ENCODE measurements at regions not wholly inside any gene's neighbourhood (a gene's known extent, or its start where the extent isn't known, plus 50 kb on each side); places are given as distances from the start of the nearest gene placed in this dataset.

DNA sequence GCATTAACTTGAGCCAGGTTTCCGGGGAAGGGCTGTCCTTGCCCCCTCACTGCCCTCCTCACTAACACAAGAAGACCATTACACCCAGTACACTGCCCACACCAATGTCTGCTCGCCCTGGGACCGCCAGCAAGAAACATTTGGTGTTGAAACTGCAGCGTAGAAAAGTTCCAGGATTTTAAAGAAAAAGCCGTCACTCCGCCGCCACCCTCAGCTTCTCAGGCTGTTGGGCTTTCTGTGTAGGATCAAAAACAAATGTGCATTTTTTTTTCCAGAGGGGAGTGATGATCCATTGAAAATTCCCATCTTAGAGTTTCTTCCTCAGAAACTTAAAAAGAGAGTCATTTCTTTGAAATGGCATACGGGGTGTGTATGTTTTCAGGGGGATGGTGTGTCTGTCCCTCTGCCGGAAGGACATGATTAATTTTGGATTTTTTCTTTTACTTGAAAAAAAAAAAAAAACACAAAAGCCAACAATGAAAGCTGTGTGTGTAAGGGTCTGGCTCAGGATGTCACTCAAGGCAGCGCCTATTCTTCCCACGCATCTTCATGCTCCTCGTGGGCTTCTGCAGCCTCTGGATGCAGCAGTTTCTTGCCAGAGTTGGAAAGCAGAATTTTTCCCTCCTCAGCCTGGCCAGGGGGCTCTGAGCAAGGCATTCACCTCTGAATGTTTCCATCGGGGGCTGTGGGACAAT is 184.9 kb downstream of the GLI2 start:
- Mint-ChIP-seq H3K36me3 (ENCODE audit: low read depth) (no peaks in the 10 kb centered on the region), H3K9me3 (ENCODE audit: insufficient read depth) (no peaks in the 10 kb centered on the region), H3K27ac (no peak overlapping the region), H3K4me1 (ENCODE audit: low read depth) (no peaks in the 10 kb centered on the region), H3K27me3 (ENCODE audit: low read depth) (no peaks in the 10 kb centered on the region), H3K4me3 (no peak overlapping the region)
- ChIA-PET POLR2A (no interaction called here), CTCF (interaction anchor here (0.7 kb wide), 1 partner anchor 1552 kb away, joined by 3 read pairs; no protein-coding TSS in a partner anchor)
- DNase-seq: no peak
- ATAC-seq: no peak

DNA sequence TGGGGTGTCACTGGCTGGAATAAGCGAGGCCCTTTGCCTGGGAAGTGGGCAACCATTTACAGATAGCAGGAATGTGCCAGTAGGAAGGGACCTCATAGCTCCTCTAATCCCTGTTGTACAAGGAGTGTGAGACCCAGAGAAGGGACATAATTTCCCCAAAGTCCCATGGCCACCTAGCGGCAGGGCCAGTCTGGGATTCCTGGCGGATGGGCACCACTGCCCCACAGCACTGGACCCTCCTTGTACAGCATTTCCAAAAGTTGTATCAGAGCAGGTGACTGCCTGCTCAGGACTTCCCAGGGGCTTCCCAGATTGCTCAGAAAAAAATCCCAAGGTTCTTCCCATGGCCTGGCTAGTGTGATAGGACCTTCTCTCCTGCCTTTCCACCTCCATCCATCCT is 185.8 kb downstream of the GLI2 start:
- Mint-ChIP-seq H3K4me1 (ENCODE audit: low read depth) (no peaks in the 10 kb centered on the region), H3K4me3 (no peak overlapping the region), H3K27me3 (ENCODE audit: low read depth) (no peaks in the 10 kb centered on the region), H3K36me3 (ENCODE audit: low read depth) (no peaks in the 10 kb centered on the region), H3K27ac (no peak overlapping the region), H3K9me3 (ENCODE audit: insufficient read depth) (no peaks in the 10 kb centered on the region)
- ChIA-PET CTCF (no interaction called here), POLR2A (no interaction called here)
- ATAC-seq: no peak
- no peak for DNase-seq

DNA sequence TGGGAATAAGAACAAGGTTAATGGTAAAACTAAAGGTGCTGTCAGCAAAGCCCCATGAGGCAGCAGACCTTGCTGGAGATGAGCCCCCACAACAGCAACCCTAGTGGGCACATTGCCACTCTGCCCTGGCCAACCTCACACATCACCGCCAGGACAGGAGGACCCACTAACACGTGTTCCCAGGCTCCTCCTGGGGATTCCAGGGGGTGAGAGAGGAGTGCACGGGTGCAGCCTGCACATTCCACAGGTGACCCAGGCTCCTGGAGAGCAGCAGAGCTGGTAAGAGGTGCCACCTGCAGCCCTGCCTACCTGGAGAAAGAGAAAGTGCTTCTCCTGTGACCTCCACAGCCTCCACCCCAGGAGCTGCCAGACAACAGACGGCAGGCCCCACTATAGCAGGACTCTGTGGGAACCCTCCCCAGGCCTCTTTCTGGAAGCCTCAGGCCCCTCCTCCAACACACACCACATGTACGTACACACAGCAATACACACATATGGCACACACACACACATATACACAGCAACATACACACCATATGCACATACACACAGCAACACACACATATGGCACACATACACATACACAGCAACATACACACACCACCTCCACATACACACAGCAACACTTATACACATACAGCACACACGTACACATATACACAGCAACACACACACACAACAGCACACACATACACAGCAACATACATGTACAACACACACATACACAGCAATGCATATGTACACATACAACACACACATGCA is 187.1 kb downstream of the GLI2 start:
- ChIA-PET POLR2A (no interaction called here), CTCF (no interaction called here)
- Mint-ChIP-seq H3K4me1 (ENCODE audit: low read depth) (no peaks in the 10 kb centered on the region), H3K36me3 (ENCODE audit: low read depth) (no peaks in the 10 kb centered on the region), H3K4me3 (no peak overlapping the region), H3K27ac (no peak overlapping the region), H3K9me3 (ENCODE audit: insufficient read depth) (no peaks in the 10 kb centered on the region), H3K27me3 (ENCODE audit: low read depth) (no peaks in the 10 kb centered on the region)
- ATAC-seq: no peak
- no peak for DNase-seq

DNA sequence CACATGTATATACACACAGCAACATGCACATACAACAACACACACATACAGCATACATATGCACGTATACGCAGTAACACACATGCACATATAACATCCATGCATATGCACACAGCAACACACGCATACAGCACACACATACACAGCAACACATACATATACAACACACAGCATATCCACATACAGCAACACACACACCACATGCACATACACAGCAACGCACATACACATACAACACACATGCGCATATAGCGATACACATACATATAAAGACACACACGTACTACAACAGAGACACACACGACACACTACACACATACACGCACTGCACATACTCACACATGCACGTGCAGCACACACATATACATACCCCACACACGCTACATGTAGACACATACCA is 187.8 kb downstream of the GLI2 start:
- no peaks in the 10 kb centered on the region for H3K4me1 Mint-ChIP-seq (ENCODE audit: low read depth)
- no peaks in the 10 kb centered on the region for H3K36me3 Mint-ChIP-seq (ENCODE audit: low read depth)
- ChIA-PET CTCF (no interaction called here), POLR2A (no interaction called here)
- DNase-seq (no peak), ATAC-seq (no peak)
- H3K9me3 Mint-ChIP-seq (ENCODE audit: insufficient read depth): no peaks in the 10 kb centered on the region
- H3K27ac Mint-ChIP-seq: no peak overlapping the region
- no peak overlapping the region for H3K4me3 Mint-ChIP-seq
- no peaks in the 10 kb centered on the region for H3K27me3 Mint-ChIP-seq (ENCODE audit: low read depth)

DNA sequence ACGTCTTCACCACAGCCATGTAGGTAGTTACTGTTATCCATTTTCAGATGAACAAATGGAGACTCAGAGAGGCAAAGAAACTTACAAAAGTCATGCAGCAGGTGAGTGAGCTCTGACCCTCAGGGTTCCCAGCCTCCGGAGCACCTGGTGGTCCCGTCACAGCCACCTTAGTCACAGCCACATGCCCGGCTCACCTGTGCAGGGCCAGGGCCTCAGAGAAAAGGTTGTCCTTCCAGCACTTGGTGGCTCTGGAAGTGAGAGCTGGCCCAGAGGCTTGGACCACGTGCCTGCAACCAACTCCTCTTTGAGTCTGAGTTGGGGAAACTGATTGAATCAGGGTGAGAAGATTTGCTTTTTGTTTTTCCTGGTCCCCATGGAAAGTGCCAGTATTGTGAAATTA is 189.3 kb downstream of the GLI2 start:
- ATAC-seq (no peak), DNase-seq (no peak)
- CTCF ChIA-PET: no interaction called here
- Mint-ChIP-seq H3K9me3 (ENCODE audit: insufficient read depth) (no peaks in the 10 kb centered on the region), H3K36me3 (ENCODE audit: low read depth) (no peaks in the 10 kb centered on the region), H3K4me3 (no peak overlapping the region), H3K4me1 (ENCODE audit: low read depth) (no peaks in the 10 kb centered on the region), H3K27me3 (ENCODE audit: low read depth) (no peaks in the 10 kb centered on the region), H3K27ac (no peak overlapping the region)
- POLR2A ChIA-PET: no interaction called here

DNA sequence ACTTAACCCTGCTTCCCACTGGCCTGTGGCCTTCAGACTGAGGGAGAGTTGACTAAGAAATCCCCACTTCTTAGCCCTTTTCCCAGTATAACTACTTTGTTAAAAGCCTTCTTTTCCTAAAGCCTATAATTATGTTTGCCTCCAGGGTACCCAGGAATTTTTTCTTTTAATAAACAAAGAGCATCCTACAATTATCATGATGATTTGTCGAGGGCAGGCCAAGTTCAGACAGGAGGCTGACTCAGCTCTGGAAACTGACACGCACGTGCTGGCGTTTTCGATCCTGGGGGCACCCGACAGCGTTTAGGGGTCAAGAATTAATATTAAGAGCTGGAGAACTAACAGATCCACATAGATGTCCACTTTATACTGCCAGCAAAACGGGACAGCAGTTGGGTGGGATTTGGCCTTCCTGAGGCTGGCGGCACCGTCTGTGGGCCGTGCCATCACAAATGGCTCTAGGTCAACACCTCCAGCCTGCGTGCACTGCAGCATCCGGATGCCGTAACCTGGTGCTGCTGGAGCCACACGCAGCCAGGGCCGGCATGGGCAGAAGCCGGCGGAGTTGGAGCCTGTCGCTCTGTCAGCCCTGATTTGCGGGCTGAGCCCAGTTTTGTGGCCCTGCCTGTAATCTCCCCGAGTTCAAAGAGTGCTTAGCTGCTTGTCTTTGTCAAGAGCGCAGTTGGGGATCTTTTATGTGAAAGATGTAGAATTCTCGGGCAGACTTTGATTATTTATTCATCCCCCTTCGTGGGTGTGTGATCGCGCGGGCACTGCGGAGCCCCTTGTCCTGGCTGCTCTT is 191.0 kb downstream of the GLI2 start:
- Mint-ChIP-seq H3K27ac (no peak overlapping the region), H3K4me3 (no peak overlapping the region), H3K9me3 (ENCODE audit: insufficient read depth) (no peaks in the 10 kb centered on the region), H3K27me3 (ENCODE audit: low read depth) (no peaks in the 10 kb centered on the region), H3K4me1 (ENCODE audit: low read depth) (no peaks in the 10 kb centered on the region), H3K36me3 (ENCODE audit: low read depth) (no peaks in the 10 kb centered on the region)
- DNase-seq (no peak), ATAC-seq (no peak)
- ChIA-PET CTCF (no interaction called here), POLR2A (no interaction called here)

DNA sequence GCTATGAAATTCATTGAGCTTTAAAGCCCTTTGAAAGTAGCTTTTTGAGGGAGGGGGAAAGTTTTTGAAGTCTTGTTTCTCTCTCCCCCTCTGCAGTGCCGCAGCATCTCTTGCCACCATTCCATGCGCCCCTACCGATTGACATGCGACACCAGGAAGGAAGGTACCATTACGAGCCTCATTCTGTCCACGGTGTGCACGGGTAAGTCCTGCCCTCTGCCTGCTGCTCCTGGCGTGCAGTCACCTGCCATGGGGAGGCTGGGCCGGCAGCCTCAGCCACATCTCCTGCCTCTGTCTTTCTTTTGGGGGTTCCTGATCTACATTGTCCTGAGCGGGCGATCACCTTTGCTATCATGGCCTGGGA is 191.6 kb downstream of the GLI2 start:
- ATAC-seq (no peak), DNase-seq (no peak)
- H3K36me3 Mint-ChIP-seq (ENCODE audit: low read depth): no peaks in the 10 kb centered on the region
- H3K27me3 Mint-ChIP-seq (ENCODE audit: low read depth): no peaks in the 10 kb centered on the region
- POLR2A ChIA-PET: no interaction called here
- no peaks in the 10 kb centered on the region for H3K4me1 Mint-ChIP-seq (ENCODE audit: low read depth)
- H3K27ac Mint-ChIP-seq: no peak overlapping the region
- H3K4me3 Mint-ChIP-seq: no peak overlapping the region
- CTCF ChIA-PET: no interaction called here
- H3K9me3 Mint-ChIP-seq (ENCODE audit: insufficient read depth): no peaks in the 10 kb centered on the region

DNA sequence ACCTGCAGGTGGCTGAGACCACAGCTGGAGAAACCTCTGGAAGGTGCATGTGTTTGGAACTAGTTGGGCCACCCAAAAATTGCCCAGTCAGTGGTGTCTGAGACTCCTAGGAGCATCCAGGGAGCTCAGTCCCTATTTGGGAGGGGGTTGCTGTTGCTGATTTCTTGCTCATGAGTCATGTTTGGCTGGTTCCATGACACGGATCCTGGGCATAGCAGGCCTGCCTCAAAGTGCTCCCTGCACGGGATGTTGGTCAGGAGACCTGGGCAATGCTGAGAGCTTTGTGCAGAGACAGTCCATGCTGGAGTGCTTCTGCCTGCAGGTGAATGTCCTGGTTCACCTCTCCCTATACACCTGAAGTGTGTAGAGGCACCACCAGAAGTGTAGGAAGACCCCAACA is 194.2 kb downstream of the GLI2 start:
- Mint-ChIP-seq H3K9me3 (ENCODE audit: insufficient read depth) (no peaks in the 10 kb centered on the region), H3K4me3 (no peak overlapping the region), H3K27me3 (ENCODE audit: low read depth) (no peaks in the 10 kb centered on the region), H3K36me3 (ENCODE audit: low read depth) (no peaks in the 10 kb centered on the region), H3K4me1 (ENCODE audit: low read depth) (no peaks in the 10 kb centered on the region), H3K27ac (no peak overlapping the region)
- ChIA-PET POLR2A (no interaction called here), CTCF (no interaction called here)
- ATAC-seq (no peak), DNase-seq (no peak)

DNA sequence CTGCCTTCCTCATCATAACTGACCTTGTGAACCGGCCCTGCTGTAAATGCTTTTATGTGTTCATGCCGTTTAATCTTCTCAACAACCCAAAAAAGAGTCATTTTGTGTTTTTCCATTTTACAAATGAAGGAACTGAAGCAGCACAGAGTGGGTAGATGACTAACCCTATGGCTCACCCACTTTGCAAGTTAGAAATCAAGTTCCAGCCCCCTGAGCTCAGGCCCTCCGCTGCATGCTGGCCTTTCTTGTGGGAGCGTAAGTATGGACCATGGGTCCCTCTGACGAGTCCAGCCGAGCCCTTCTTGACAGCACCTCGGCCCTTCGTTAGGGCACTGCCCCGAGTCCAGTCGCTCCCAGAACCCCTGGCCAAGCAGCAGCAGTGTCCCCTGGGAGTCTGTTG is 194.6 kb downstream of the GLI2 start:
- ChIA-PET CTCF (no interaction called here), POLR2A (no interaction called here)

DNA sequence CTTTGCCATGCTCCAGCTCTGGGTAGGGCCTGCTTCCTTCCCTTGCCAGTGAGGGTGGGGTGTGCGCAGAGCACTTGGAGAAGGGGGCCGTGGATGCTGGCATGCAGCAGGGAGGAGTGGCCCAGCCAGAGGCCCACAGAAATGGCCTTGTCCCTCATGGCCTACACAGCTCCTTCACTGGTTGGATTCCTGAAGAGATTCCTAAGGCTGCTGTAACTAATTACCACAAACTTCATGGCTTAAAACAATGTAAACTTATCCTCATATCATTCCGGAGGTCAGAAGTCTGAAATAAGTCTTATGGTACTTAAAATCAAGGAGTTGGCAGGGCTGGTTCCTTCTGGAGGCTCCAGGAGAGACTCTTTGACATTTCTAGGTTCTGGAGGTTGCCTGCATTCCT is 195.2 kb downstream of the GLI2 start:
- no peak for DNase-seq
- Mint-ChIP-seq H3K27ac (no peak overlapping the region), H3K4me3 (no peak overlapping the region), H3K9me3 (ENCODE audit: insufficient read depth) (no peaks in the 10 kb centered on the region), H3K27me3 (ENCODE audit: low read depth) (no peaks in the 10 kb centered on the region), H3K36me3 (ENCODE audit: low read depth) (no peaks in the 10 kb centered on the region), H3K4me1 (ENCODE audit: low read depth) (no peaks in the 10 kb centered on the region)
- POLR2A ChIA-PET: no interaction called here
- CTCF ChIA-PET: no interaction called here
- ATAC-seq: no peak

More for the DNA sequence above, 194.6 kb downstream of the GLI2 start:
- H3K36me3 Mint-ChIP-seq (ENCODE audit: low read depth): no peaks in the 10 kb centered on the region
- DNase-seq (no peak), ATAC-seq (no peak)
- no peaks in the 10 kb centered on the region for H3K4me1 Mint-ChIP-seq (ENCODE audit: low read depth)
- H3K9me3 Mint-ChIP-seq (ENCODE audit: insufficient read depth): no peaks in the 10 kb centered on the region
- no peak overlapping the region for H3K4me3 Mint-ChIP-seq
- H3K27me3 Mint-ChIP-seq (ENCODE audit: low read depth): no peaks in the 10 kb centered on the region
- H3K27ac Mint-ChIP-seq: no peak overlapping the region

DNA sequence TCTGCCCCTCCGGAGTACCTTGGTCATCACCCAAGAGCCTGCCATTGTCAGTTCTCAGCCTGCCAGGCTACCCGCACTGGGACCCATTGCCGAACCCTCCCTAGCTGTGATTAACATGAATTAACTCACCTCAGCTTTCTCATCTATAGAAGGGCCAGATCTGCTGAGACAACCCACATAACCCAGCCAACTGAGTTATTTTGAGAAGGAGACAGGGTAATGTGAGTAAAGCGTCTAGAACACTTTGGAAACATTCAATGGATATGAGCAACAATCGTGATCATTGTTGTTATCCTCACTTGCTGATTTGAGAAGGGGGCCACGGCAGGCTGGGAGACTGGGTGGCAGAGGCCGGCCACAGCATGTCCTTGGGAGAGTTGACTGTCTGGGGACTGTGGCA is 196.8 kb downstream of the GLI2 start:
- Mint-ChIP-seq H3K27me3 (ENCODE audit: low read depth) (no peaks in the 10 kb centered on the region), H3K9me3 (ENCODE audit: insufficient read depth) (no peaks in the 10 kb centered on the region), H3K4me1 (ENCODE audit: low read depth) (no peaks in the 10 kb centered on the region), H3K36me3 (ENCODE audit: low read depth) (no peaks in the 10 kb centered on the region), H3K27ac (no peak overlapping the region), H3K4me3 (no peak overlapping the region)
- POLR2A ChIA-PET: no interaction called here
- CTCF ChIA-PET: no interaction called here
- ATAC-seq (no peak), DNase-seq (no peak)

DNA sequence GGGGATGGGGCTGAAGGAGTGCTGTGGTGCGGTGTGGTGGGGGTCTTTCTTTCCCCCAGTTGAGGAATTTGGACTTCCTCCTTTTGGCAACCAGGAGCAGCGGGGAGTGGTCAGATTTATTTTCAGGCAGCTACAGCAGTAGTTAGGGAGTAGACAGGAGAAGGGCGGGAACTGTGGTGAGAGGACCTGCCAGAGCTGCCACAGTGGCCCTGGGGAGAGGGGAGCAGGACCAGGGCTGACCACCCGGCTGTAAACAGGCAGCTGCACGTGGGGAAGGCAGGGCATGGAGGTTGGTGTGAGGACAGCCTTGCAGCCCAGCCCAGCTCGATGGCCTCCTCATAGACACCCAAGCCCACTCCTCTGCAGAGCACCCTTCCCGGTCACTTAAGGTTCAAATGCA is 197.2 kb downstream of the GLI2 start:
- DNase-seq (no peak), ATAC-seq (no peak)
- ChIA-PET POLR2A (no interaction called here), CTCF (no interaction called here)
- Mint-ChIP-seq H3K27ac (no peak overlapping the region), H3K4me1 (ENCODE audit: low read depth) (no peaks in the 10 kb centered on the region), H3K27me3 (ENCODE audit: low read depth) (no peaks in the 10 kb centered on the region), H3K36me3 (ENCODE audit: low read depth) (no peaks in the 10 kb centered on the region), H3K4me3 (no peak overlapping the region), H3K9me3 (ENCODE audit: insufficient read depth) (no peaks in the 10 kb centered on the region)
